ENCODE measurements at regions not wholly inside any gene's neighbourhood (a gene's known extent, or its start where the extent isn't known, plus 50 kb on each side); places are given as distances from the start of the nearest gene placed in this dataset.

DNA sequence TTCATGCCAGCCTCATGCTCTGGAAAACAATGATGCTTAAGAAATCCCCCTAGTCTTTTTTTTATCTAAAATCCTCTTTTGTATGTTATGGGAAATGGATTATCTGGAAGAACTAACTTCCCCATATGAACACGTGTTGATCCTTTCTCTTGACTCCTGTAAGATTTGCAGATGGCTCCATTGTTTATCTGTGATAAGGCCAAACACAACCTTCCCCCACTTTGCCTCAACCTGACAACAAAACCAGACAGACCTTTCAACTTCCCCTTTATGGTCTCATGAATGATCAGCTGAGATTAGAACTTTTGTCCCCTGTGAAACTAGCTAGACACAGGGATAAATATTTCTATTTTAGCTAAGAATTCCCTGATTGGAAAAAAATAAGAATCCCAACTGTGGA lies 828.0 kb upstream of the CDH2 start:
- DNase-seq (ENCODE audit: low read depth): no peak

DNA sequence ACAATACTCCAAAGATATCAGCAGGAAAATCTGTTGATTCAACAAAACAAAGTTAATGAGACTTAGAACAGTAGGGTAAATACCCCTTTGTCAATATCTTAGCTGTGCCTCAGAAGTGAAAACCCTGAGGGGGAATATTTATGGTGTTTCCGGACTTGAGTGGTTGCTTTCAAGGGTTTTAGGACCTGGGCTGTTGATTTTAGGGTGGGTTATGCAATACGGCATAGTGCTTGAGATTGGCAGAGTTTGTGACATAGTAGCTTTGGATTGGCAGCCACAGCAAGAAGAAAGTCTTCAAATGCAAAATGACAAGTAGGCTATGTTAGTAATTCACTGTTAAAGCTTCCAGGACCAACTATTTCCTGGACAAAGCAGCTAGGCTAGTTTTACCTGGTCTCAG lies 826.3 kb upstream of the CDH2 start:
- DNase-seq (ENCODE audit: low read depth): no peak

DNA sequence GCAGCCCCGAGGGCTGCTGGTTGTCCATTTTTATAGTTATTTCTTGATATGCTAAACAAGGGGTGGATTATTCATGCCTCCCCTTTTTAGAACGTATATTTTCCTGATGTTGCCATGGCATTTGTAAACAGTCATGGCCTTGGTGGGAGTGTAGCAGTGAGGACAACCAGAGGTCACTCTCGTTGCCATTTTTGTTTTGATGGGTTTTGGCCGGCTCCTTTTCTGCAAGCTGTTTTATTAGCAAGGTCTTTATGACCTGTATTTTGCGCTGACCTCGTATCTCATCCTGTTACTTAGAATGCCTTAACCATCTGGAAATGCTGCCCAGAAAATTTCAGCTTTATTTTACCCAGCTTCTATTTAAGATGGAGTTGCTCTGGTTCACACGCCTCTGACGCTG lies 825.8 kb upstream of the CDH2 start:
- no peak for DNase-seq (ENCODE audit: low read depth)

DNA sequence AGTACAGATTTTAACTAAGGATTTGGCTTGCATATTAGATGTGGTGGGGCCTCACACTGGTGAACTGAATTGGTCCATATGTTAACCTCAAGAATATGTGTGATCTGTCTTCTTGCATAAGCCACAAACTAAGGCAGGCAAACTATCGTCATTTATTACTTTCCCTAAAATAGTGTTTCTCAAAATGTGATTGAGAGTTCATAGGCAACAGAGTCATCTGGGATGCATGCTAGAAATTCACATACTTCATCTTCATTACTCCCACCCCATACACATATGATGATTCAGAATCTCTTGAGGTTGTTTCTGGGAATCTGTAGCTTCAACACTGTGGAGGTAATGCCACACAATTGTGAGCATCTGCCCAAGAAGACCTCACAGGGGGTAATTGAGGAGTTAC lies 822.8 kb upstream of the CDH2 start:
- DNase-seq (ENCODE audit: low read depth): no peak

DNA sequence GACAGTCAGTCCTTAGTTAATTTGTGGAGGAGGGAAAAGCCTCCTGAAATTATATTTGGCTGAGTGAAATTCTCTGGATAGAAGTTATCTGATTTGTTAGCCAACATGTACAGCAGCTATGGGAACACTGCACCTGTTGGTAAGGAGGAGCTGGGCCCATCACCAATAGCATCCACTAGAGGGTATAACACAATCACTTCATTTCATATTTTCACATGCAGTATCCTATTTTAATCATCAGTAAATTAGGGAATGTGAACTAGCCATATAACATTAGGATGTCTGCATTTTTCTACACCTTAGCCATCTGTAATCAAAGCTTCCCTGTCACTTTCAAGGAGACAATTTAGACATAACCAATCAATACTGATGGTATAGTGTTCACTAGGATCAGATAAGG lies 818.4 kb upstream of the CDH2 start:
- DNase-seq (ENCODE audit: low read depth): peak; percentile 12

DNA sequence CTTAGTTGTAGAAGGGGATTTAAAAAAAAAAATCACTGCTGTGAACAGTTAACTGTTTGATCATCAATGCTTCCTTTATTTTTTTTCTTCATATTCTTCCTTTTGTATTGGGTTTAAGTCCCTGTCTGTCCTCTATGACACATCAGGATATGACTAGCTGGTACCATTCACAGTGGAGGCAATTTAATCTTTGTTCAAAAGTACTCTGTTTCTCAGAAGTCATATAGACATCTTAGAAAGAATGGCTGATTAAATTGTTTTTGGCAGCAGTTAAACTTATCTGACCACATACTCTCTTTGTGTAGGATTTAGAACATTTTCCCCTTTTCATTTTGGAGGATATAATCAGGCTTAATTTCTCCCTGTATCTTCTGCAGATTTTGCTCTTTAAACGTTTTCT lies 807.8 kb upstream of the CDH2 start:
- peak; percentile 61 for DNase-seq (ENCODE audit: low read depth)

DNA sequence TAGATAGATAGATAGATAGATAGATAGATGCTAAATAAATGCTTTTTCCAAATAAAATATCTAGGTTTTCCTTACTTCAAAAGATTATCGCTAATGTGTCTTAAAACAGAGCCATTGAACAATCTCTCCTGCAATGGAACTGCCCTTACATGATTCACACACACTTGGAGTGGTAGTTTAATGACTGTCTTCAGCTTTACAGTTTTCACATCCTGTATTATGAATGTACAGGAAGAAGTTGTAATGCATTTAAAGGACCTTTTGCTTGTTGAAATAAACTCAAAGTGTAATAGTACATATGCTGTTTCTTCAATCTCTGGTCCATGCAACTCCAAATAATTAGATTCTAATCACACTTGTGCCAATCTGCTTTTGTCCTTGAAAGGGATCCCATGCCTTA lies 797.6 kb upstream of the CDH2 start:
- no peak for DNase-seq (ENCODE audit: low read depth)

DNA sequence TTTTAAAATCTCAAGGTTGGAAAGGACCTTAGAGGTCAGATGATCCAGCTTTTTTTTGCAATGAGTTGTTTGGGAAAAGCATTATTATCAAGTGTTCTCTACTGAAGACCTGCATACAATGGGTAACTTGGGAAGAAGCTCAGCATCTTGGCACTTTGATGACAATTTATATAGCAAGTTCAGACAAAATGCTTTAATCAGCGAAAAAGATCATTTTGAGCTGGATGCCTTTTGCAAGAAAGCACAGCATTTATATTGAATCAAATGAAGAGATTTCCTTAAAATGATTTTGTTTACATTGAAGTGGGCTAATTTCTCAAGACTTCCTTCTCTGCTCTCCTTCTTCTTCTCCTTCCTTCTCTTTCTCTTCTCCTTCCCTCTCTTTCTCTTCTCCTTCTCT lies 796.4 kb upstream of the CDH2 start:
- no peak for DNase-seq (ENCODE audit: low read depth)

DNA sequence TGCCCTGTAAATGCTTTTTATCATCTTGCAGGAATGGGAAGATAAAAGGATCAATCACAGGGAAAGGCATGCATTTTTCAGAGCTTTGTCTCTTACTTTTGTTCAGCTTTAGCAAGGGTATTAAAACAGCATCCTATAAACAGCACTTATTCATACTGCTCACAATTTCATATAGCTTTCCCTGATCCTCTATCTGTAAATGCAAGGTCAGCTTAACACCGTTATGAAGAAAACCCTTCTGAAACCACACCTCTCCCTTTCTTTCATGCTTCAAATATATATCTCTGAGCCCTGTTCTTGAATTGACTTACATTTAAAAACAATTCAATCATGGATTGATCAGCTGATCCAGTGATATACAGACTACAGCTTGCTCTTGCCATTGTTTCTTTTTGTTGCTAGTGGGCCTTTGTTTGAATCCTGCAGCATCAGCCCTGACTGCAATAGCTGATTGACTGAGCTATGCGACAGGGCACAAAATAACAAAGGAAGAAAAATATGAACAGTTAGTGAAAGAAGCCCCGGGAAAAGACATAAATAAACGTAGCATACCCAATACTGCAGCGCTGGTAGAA lies 795.5 kb upstream of the CDH2 start:
- no peak for DNase-seq (ENCODE audit: low read depth)

DNA sequence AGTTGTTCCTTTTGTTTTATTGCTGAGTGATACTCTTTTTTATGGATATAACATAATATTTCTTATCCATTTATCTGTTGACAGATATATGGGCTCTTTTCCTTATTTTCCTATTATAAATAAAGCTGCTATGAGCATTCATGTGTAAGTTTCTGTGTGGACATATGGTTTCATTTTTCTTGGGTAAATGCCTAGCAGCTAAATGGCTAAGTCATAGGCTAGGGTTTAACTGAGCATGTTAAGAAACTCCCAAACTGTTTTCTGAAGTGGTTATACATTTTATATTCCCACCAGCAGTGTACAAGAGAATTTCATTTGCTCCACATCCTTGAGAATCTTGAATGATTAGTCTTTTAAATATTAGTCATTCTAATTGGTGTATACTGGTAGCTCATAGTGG lies 786.6 kb upstream of the CDH2 start:
- DNase-seq (ENCODE audit: low read depth): no peak

DNA sequence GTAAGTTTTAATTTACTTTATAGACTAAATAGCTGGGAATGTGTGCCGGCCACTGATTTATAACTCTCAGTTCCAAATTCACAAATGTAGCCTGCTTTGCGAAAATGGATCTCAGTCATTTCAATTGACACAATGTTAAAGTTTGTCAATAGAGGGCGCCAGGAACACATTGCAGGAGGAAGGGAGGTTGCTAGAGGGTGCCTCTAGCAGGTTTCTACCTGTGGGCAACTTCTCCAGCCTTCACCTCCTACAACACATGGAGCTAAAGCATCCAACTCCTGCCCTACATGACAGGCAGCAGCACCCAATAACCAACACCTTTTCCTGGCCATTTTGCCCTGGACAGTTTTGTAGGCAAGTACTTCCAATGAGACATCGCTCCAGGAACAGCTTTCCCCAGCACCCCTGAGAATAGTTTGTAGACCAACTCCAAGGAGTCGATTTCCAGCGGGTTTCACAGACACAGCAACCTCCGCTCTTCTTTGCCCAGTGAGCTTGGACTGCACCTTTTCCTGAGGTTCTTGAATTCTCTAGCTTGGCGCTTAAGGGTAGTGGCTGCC lies 784.8 kb upstream of the CDH2 start:
- DNase-seq (ENCODE audit: low read depth): peak; percentile 20

DNA sequence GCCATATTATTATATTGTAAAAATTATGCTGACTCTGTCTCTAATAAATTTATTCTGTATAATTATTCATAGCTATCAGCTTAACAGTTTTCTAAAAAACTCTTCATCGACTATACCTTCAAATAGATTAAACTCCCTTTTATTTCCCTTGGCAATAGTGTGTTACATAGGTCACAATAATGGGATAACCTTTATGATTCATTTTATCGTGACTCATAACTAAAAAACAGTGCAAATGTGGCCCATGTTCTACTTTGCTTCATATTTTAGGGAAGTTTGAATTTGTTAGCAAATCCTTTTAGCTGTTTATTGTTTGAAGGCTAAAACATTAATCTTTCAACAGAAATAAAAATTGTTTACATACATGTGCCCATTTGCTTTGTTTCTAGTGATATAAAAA lies 783.2 kb upstream of the CDH2 start:
- peak; percentile 61 for DNase-seq (ENCODE audit: low read depth)

DNA sequence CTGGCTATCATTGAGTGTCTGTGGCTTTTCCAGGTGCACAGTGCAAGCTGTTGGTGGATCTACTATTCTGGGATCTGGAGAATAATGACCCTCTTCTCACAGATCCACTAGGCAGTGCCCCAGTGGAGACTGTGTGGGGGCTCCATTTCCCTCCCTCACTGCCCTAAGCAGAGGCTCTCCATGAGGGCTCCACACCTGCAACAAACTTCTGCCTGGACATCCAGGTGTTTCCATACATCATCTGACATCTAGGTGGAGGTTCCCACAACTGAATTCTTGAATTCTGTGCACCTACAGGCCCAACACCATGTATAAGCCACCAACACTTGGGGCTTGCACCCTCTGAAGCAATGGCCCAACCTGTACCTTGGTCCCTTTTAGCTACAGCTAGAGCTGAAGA lies 775.4 kb upstream of the CDH2 start:
- no peak for DNase-seq (ENCODE audit: low read depth)

DNA sequence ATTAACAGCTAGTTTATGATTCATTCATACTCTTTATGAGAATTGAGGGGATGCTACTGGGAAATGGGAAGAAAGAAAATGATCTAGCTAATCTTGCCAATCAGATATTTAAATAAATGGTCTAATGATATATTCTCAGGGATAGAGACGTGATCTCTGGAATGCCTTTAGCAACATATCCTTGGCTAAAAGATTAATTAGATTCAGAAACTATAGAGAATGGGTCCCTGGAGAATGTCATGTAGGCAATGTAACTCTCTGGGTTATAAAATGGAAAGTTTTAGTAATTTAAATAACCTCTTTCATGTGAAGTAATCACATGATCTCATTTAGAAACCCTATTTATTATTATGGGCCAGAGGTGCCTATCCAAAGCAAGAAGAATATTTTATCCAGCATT lies 771.0 kb upstream of the CDH2 start:
- DNase-seq (ENCODE audit: low read depth): no peak

DNA sequence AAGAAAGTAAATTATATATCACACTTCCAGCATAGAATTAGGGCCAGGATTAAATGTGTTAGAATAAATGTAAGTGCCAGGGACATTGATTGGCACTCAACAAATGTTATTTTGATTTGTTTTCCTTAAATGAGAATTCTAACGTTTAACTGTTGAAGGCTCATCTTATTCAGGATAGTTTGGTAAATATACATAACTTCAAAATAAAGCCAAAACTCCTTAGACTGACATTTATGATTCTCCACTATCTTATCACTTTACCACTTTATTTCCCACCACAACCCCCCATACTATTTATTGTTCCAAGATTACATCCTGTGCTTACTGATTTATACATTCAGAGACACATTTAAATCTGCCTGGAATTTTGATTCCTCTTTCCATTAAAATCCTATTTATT lies 769.5 kb upstream of the CDH2 start:
- DNase-seq (ENCODE audit: low read depth): no peak

DNA sequence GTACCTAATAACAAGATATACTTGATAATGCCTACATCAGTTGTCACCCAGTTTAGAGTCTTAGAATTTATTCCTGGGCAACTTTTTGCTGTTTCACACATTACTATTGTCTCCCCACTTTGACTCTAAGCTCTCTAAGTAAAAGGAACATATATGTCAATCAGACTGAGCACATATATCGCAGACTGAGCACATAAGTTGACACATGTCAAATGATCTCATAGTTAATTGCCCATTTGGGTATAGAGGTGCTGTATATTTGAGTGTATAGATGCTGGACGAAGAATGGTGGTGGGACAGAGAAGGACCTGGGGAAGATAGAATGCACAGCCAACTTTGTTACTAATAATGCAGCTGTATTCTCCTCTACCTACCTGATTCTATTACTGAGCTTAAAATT lies 746.0 kb upstream of the CDH2 start:
- no peak for DNase-seq (ENCODE audit: low read depth)

DNA sequence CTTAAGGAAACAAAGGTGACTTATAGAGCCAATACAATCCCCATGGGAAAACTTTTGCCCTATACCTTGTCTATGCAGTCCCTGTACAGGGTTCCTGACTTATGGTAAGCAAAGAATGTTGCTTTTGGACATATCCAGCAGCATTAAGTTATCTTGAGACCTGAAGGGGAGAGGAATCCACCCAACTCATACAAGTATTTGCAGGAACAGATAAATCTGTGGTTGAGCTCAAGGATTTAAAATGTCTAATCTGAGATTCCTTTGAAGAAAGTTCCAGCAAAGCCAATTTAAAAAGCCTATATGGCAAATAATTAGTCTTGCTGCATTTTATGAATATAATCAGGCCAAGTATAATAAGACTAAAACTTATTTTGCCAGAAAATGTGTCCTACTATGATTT lies 739.5 kb upstream of the CDH2 start:
- no peak for DNase-seq (ENCODE audit: low read depth)

DNA sequence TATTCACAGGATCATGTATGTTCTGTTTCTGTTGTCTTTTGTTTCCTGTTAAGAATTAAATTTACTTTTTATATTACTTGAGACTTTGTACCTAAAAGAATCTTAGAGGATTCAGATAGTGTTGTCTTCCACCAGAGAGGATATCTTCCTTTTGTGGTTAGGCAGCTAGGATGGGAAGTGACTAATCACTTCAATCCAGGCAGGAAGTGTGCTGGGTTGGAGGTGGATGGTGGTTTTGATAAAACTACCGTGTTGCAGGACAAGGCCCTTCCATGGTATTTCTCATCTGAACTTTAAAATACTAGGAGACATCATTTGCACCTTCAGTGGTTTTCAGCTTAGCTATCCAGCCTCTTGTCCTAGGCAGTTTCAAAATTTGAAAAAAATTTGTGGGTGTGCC lies 728.6 kb upstream of the CDH2 start:
- peak; percentile 68 for DNase-seq (ENCODE audit: low read depth)

DNA sequence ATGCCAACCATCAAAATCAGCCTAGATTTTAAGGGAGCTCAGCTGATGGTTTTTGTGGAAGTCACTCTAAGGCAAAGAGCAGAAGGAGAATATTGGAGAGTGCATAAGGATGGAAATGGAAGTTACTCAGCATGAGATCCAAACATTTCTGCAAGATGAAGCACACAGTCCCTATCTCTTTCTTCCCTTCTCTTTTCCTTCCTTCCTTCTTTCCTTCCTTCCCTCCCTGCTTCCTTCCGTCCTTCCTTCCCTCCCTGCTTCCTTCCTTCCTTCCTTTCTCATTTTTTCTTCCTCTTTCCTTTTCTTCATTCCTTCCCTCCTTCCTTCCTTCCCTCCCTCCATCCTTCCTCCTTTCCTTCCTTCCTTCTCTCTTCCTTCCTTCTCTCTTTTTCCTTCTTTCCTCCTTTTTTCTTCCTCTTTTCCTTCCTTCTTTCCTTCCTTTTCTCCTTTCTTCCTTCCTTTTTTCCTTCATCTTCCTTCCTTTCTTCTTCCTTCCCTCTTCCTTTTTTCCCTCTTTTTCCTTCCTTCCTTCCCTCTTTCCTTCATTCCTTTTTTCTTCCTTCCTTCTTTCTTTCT lies 727.9 kb upstream of the CDH2 start:
- no peak for DNase-seq (ENCODE audit: low read depth)

DNA sequence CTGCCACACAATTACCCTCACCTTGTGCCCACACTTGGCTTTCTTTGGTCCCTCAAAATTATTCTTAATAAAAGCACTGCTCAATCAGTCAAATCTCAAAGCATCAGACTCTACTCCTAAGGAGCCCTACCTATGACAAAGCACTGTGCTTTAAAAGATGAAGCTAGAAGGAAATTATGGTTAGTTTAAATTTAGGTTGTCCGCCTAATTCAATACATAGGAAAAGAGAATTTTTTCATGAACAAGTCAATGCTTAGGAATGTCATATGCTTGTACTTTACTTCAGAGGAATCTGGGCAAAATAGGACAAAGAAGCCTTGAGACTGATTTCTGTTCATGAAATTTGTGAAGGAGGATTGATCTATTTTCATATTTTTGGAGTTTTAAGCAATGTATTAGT lies 726.4 kb upstream of the CDH2 start:
- DNase-seq (ENCODE audit: low read depth): no peak

DNA sequence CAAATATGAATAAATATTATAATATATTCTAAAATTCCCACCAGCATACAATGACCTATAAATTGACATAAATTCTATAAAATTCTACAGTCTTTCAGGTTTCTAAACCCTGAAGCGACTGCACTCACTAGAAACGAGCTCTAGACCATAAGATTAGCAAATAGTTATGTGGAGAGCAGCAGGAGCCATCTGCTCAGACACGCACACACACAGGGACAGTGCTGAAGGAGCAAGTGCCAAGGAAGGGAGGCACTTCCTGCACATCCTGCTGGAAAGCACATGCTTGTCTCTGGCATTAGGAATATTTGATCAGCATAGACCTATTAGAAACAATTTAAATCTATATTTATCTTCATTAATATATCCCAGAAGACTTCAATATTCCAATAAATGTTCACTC lies 713.9 kb upstream of the CDH2 start:
- DNase-seq (ENCODE audit: low read depth): no peak

DNA sequence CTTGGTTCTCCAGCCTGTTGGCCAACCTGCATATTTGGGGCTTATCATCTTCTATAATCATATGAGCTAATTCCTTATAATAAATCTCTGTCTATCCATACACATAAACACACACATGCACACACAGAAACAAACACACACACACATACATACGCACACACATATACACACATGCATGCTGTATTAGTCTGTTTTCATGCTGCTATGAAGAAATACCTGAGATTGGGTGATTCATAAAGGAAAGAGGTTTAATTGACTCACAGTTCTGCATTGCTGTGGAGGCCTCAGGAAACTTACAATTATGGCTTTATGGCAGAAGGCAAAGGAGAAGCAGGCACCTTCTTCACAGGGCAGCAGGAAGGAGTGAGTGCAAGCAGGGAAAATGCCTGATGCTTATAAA lies 707.4 kb upstream of the CDH2 start:
- no peak for DNase-seq (ENCODE audit: low read depth)

DNA sequence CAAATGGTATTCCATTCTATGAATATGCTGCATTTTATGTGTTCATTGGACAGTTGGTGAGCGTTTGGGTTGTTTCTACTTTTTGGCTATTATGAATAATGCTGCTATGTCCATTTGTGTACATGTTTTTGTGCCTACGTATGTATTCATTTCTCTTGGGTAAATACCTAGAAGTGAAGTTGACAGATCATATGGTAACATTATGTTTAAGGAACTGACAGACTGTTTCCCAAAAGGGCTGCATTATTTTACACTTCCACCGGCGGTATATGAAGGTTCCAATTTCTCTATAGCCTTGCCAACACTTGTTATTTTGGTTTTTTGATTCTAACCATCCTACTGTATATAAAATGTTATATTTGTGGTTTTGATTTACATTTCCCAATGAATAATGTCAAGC lies 703.9 kb upstream of the CDH2 start:
- DNase-seq (ENCODE audit: low read depth): no peak

DNA sequence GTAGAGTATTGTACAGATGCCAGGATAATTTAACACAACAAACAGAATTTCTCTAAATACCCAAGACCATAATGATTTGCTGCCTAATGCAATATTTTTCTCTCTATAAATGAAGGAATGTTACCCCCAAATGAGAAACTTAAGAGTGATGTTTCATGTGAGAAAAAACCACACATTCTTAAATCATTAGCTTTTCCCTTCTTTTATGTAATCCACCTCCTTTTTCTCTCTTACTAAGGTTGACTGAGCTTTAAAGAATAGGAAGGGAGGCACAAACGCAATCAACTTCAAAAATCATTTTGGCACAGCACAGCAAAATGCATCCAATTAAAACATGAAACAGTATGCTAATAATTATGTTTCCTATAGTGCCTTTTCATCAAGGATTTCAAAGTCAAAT lies 698.1 kb upstream of the CDH2 start:
- peak; percentile 11 for DNase-seq (ENCODE audit: low read depth)
